K562 (cell line): ENCODE measurements at regions not wholly inside any gene's neighbourhood (a gene's known extent, or its start where the extent isn't known, plus 50 kb on each side); places are given as distances from the start of the nearest gene placed in this dataset.

Experiments
- ATAC-seq: fragments of 200-7000 bp; cut with Tn5 transposase; 3 replicates; pipeline ENCODE4 v1.9.1; 2020; ENCODE audit warnings: moderate library complexity
- BruUV-seq: library from RNA; stranded (reverse); fragments of 400-500 nt; replicated peaks from 2 replicates; lab custom pipeline; 2021; lab: Mats Ljungman, UMichigan
- CTCF ChIA-PET: fragments of 300-600 bp; formaldehyde crosslinking; extraction: SDS; loops from one replicate; lab custom pipeline; 2021; ENCODE audit warnings: low intra/inter-chr PET ratio; lab: Yijun Ruan, JAX
- POLR2A ChIA-PET: fragments of 300-600, 350-650 bp; sonication (Branson Sonifier 250); formaldehyde crosslinking; extraction: SDS; loops from one replicate; lab custom pipeline; 2021; ENCODE audit warnings: antibody characterized with exemption, inconsistent platforms; lab: Yijun Ruan, JAX
- DNase-seq, 4 experiments: peaks; one replicate each; pipeline versions ENCODE4 v3.0.0 to v3.0.0-alpha.2; 2011 to 2018; ENCODE audit warnings: low spot score in 3 of 4, mixed read lengths in 3 of 4; ENCODE audit errors: extremely low read depth in 1 of 4
- FAIRE-seq: peaks from 2 replicates; lab custom pipeline; 2011; peaks lifted over from hg19 to GRCh38; lab: Jason Lieb, UNC
- H2AFZ ChIP-seq: 2 replicates; pipeline ENCODE4 v1.6.0; 2011; ENCODE audit warnings: low read depth, low read length, control low read depth, inconsistent platforms
- H3K27ac ChIP-seq: fragments of 200-600 bp; 3 replicates; pipeline ENCODE4 v1.8.0; 2011; ENCODE audit warnings: low read depth, mild to moderate bottlenecking, control low read depth, inconsistent platforms, low read length, moderate library complexity, mixed read lengths; ENCODE audit errors: extremely low read depth
- H3K27me3 ChIP-seq, 2 experiments: fragments of 300-600 bp in 1 of 2; 2 replicates in 1 of 2; 3 replicates in 1 of 2; pipeline versions ENCODE4 v1.6.0 to v1.8.0; 2011; ENCODE audit warnings: inconsistent platforms in 2 of 2, low read length in 2 of 2, mild to moderate bottlenecking in 1 of 2, mixed read lengths in 1 of 2, moderate library complexity in 1 of 2; ENCODE audit not compliant: control insufficient read depth in 2 of 2, insufficient read depth in 2 of 2
- H3K36me3 ChIP-seq: fragments of 300-600 bp; 3 replicates; pipeline ENCODE4 v1.8.0; 2011; ENCODE audit warnings: mild to moderate bottlenecking, low read length, inconsistent platforms; ENCODE audit not compliant: control insufficient read depth, insufficient read depth
- H3K4me1 ChIP-seq, 2 experiments: fragments of 200-600 bp in 1 of 2; replicated peaks in 1 of 2; 2 replicates in 1 of 2; 3 replicates in 1 of 2; pipeline versions ENCODE4 v1.5.1 to v1.8.0; 2011; ENCODE audit warnings: inconsistent platforms in 2 of 2, low read length in 2 of 2, mild to moderate bottlenecking in 1 of 2, mixed read lengths in 1 of 2, moderate library complexity in 1 of 2; ENCODE audit not compliant: control insufficient read depth in 2 of 2, insufficient read depth in 2 of 2
- H3K4me2 ChIP-seq: 2 replicates; pipeline ENCODE4 v1.6.1; 2011; ENCODE audit warnings: low read length, control low read depth, inconsistent platforms, mixed read lengths; ENCODE audit not compliant: insufficient read depth
- H3K4me3 ChIP-seq: fragments of 200-600 bp; sonication (generic), shearing (Covaris generic); 2 replicates; pipeline ENCODE4 v1.5.1; 2016; ENCODE audit warnings: control low read depth, inconsistent platforms
- H3K79me2 ChIP-seq: fragments of 200-600 bp; 3 replicates; pipeline ENCODE4 v1.8.0; 2011; ENCODE audit warnings: low read length, inconsistent platforms; ENCODE audit not compliant: control insufficient read depth, insufficient read depth
- H3K9ac ChIP-seq, 2 experiments: 2 replicates each; pipeline versions ENCODE4 v1.6.0 to v1.6.1; 2011; ENCODE audit warnings: low read depth in 2 of 2, low read length in 2 of 2, control low read depth in 1 of 2, inconsistent platforms in 1 of 2, mild to moderate bottlenecking in 1 of 2, mixed read lengths in 1 of 2; ENCODE audit not compliant: insufficient read depth in 1 of 2
- H3K9me1 ChIP-seq: one replicate; pipeline ENCODE4 v1.6.0; 2011; ENCODE audit warnings: inconsistent platforms, mild to moderate bottlenecking, low read length, moderate library complexity; ENCODE audit not compliant: control insufficient read depth, insufficient read depth
- H3K9me3 ChIP-seq: replicated peaks from 2 replicates; pipeline ENCODE4 v1.5.1; 2011; ENCODE audit warnings: low read depth, low read length, inconsistent platforms; ENCODE audit not compliant: control insufficient read depth, insufficient read depth
- H4K20me1 ChIP-seq: replicated peaks from 2 replicates; pipeline ENCODE4 v1.6.1; 2011; ENCODE audit warnings: low read length, inconsistent platforms, mixed read lengths; ENCODE audit not compliant: control insufficient read depth, insufficient read depth
- HDAC2 ChIP-seq: fragments of 450-650 bp; IDR thresholded peaks from 2 replicates; pipeline ENCODE4 v1.6.1; 2016; ENCODE audit warnings: mild to moderate bottlenecking
- MED1 ChIP-seq: sonication (generic); formaldehyde crosslinking; IDR thresholded peaks from 2 replicates; pipeline ENCODE4 v1.8.1; 2023; ENCODE audit warnings: missing genetic modification reagents, borderline replicate concordance
- MYBL2 ChIP-seq, 2 experiments: fragments of 450-650 bp in 1 of 2; sonication (generic) in 1 of 2; formaldehyde crosslinking in 1 of 2; IDR thresholded peaks; 2 replicates each; pipeline versions ENCODE4 v1.6.1 to v1.8.1; 2017 to 2022; ENCODE audit warnings: borderline replicate concordance in 1 of 2, inconsistent platforms in 1 of 2, low read depth in 1 of 2, mild to moderate bottlenecking in 1 of 2, missing genetic modification reagents in 1 of 2, moderate library complexity in 1 of 2
- NR2C2 ChIP-seq, 2 experiments: fragments of 200-800 bp in 1 of 2; sonication (Bioruptor generic) in 1 of 2; sonication (generic) in 1 of 2; formaldehyde crosslinking in 1 of 2; IDR thresholded peaks; 2 replicates each; pipeline versions ENCODE4 v1.6.1 to v1.8.0; 2016 to 2022; ENCODE audit warnings: mild to moderate bottlenecking in 1 of 2, missing compliant biosample characterization in 1 of 2, missing genetic modification characterization in 1 of 2, missing genetic modification reagents in 1 of 2
- SNRNP70 ChIP-seq: fragments of 200-400 bp; formaldehyde crosslinking; optimal IDR thresholded peaks from 2 replicates; pipeline ENCODE3; 2017; ENCODE audit warnings: low read depth, low read length
- TEAD4 ChIP-seq, 2 experiments: sonication (generic) in 1 of 2; formaldehyde crosslinking in 1 of 2; IDR thresholded peaks; 2 replicates each; pipeline versions ENCODE4 v1.6.1 to v1.8.0; 2012 to 2022; ENCODE audit warnings: borderline replicate concordance in 1 of 2, inconsistent platforms in 1 of 2, low read length in 1 of 2, mild to moderate bottlenecking in 1 of 2, missing genetic modification reagents in 1 of 2
- ZNF316 ChIP-seq: fragments of 450-650 bp; IDR thresholded peaks from 2 replicates; pipeline ENCODE4 v1.6.1; 2016
- ZNF57 ChIP-seq: fragments of 450-650 bp; formaldehyde crosslinking; IDR thresholded peaks from 2 replicates; pipeline ENCODE4 v1.4.0; 2020; ENCODE audit warnings: mild to moderate bottlenecking, moderate library complexity
- WGBS: fragments of 100-300 bp; shearing (Covaris generic); methylation state at CpG from one replicate; pipeline ENCODE4 v1.1.6; 2016; ENCODE audit warnings: low coverage, mixed read lengths; ENCODE audit not compliant: insufficient coverage; ENCODE audit errors: missing lambda C conversion rate; 5-methylcytosine and 5-hydroxymethylcytosine counted together
- in situ Hi-C: fragments of 300-500 bp; cut with MboI; formaldehyde crosslinking; loops from 4 replicates; pipeline ENCODE4 v1.15.0; 2018; ENCODE audit warnings: inconsistent platforms, mixed read lengths
- intact Hi-C: fragments of 100-400 bp; cut with micrococcal nuclease; formaldehyde crosslinking; loops from 2 replicates; pipeline ENCODE4 v1.14.2; 2022
- TF ChIP-seq, protein P1 (sequence below): fragments of 200-600 bp; sonication (generic); IDR thresholded peaks from one replicate; pipeline ENCODE4 v1.6.1; 2012; ENCODE audit warnings: mild to moderate bottlenecking, low read depth, low read length, inconsistent platforms
- TF ChIP-seq, protein P2 (sequence below): fragments of 450-650 bp; formaldehyde crosslinking; IDR thresholded peaks from 2 replicates; pipeline ENCODE4 v1.4.0; 2020; ENCODE audit warnings: mild to moderate bottlenecking, moderate library complexity

DNA sequence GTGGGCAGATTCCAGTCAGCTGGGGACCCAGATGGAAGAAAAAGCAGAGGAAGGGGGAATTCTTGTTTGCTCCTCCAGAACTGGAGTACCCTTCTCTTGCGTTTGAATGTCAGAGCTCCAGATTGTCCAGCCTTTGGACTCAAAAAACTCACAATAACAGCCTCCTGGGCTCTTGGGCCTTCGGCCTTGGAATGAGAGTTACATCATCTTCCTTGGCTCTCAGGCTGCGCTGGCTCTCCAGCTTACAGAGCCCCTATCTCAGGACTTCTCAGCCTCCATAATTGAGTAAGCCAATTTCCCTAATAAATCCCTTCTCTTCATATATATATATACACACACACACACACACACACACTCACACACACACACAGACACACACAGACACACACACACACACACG, 1215.7 kb upstream of the SLC10A2 start:
- Histone ChIP-seq H3K9me3 (no peaks in the 10 kb centered on the region), H3K4me3 (no peak overlapping the region), H2AFZ (no peak overlapping the region), H3K9me1 (no peaks in the 10 kb centered on the region), H3K27ac (no peak overlapping the region), H3K27me3 (no peaks in the 10 kb centered on the region), H3K4me2 (no peak overlapping the region), H3K36me3 (no peaks in the 10 kb centered on the region), H3K9ac (no peak overlapping the region), H3K79me2 (no peaks in the 10 kb centered on the region), H3K4me1 (no peaks in the 10 kb centered on the region), H4K20me1 (no peaks in the 10 kb centered on the region)
- FAIRE-seq = no peak
- ChIA-PET POLR2A (no interaction called here), CTCF (no interaction called here)
- WGBS = 0% methylated on average over 4 of the region's 4 CpGs
- no peak for ATAC-seq
- DNase-seq = no peak
- in situ Hi-C loops = no loop called here
- BruUV-seq = no TSS peak
- intact Hi-C loops = no loop called here
- TF ChIP-seq, protein P1, sequence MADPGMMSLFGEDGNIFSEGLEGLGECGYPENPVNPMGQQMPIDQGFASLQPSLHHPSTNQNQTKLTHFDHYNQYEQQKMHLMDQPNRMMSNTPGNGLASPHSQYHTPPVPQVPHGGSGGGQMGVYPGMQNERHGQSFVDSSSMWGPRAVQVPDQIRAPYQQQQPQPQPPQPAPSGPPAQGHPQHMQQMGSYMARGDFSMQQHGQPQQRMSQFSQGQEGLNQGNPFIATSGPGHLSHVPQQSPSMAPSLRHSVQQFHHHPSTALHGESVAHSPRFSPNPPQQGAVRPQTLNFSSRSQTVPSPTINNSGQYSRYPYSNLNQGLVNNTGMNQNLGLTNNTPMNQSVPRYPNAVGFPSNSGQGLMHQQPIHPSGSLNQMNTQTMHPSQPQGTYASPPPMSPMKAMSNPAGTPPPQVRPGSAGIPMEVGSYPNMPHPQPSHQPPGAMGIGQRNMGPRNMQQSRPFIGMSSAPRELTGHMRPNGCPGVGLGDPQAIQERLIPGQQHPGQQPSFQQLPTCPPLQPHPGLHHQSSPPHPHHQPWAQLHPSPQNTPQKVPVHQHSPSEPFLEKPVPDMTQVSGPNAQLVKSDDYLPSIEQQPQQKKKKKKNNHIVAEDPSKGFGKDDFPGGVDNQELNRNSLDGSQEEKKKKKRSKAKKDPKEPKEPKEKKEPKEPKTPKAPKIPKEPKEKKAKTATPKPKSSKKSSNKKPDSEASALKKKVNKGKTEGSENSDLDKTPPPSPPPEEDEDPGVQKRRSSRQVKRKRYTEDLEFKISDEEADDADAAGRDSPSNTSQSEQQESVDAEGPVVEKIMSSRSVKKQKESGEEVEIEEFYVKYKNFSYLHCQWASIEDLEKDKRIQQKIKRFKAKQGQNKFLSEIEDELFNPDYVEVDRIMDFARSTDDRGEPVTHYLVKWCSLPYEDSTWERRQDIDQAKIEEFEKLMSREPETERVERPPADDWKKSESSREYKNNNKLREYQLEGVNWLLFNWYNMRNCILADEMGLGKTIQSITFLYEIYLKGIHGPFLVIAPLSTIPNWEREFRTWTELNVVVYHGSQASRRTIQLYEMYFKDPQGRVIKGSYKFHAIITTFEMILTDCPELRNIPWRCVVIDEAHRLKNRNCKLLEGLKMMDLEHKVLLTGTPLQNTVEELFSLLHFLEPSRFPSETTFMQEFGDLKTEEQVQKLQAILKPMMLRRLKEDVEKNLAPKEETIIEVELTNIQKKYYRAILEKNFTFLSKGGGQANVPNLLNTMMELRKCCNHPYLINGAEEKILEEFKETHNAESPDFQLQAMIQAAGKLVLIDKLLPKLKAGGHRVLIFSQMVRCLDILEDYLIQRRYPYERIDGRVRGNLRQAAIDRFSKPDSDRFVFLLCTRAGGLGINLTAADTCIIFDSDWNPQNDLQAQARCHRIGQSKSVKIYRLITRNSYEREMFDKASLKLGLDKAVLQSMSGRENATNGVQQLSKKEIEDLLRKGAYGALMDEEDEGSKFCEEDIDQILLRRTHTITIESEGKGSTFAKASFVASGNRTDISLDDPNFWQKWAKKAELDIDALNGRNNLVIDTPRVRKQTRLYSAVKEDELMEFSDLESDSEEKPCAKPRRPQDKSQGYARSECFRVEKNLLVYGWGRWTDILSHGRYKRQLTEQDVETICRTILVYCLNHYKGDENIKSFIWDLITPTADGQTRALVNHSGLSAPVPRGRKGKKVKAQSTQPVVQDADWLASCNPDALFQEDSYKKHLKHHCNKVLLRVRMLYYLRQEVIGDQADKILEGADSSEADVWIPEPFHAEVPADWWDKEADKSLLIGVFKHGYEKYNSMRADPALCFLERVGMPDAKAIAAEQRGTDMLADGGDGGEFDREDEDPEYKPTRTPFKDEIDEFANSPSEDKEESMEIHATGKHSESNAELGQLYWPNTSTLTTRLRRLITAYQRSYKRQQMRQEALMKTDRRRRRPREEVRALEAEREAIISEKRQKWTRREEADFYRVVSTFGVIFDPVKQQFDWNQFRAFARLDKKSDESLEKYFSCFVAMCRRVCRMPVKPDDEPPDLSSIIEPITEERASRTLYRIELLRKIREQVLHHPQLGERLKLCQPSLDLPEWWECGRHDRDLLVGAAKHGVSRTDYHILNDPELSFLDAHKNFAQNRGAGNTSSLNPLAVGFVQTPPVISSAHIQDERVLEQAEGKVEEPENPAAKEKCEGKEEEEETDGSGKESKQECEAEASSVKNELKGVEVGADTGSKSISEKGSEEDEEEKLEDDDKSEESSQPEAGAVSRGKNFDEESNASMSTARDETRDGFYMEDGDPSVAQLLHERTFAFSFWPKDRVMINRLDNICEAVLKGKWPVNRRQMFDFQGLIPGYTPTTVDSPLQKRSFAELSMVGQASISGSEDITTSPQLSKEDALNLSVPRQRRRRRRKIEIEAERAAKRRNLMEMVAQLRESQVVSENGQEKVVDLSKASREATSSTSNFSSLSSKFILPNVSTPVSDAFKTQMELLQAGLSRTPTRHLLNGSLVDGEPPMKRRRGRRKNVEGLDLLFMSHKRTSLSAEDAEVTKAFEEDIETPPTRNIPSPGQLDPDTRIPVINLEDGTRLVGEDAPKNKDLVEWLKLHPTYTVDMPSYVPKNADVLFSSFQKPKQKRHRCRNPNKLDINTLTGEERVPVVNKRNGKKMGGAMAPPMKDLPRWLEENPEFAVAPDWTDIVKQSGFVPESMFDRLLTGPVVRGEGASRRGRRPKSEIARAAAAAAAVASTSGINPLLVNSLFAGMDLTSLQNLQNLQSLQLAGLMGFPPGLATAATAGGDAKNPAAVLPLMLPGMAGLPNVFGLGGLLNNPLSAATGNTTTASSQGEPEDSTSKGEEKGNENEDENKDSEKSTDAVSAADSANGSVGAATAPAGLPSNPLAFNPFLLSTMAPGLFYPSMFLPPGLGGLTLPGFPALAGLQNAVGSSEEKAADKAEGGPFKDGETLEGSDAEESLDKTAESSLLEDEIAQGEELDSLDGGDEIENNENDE = no peak
- TF ChIP-seq MED1 (CRISPR knock-in tag) = no peak
- TF ChIP-seq SNRNP70 = no peak
- TF ChIP-seq MYBL2 (IDR thresholded peaks at IDR 0.05; ENCODE audit: low read depth) = no peak
- TF ChIP-seq MYBL2 (CRISPR knock-in tag; IDR thresholded peaks at IDR 0.05; ENCODE audit: borderline replicate concordance) = no peak
- TF ChIP-seq TEAD4 (IDR thresholded peaks at IDR 0.05; ENCODE audit: low read length) = no peak
- no peak for TF ChIP-seq TEAD4 (CRISPR knock-in tag; IDR thresholded peaks at IDR 0.05; ENCODE audit: borderline replicate concordance)
- no peak for TF ChIP-seq ZNF316
- no peak for TF ChIP-seq NR2C2 (CRISPR knock-in tag; IDR thresholded peaks at IDR 0.05)
- no peak for TF ChIP-seq NR2C2 (tag; IDR thresholded peaks at IDR 0.05)
- TF ChIP-seq HDAC2 = no peak
- no peak for TF ChIP-seq ZNF57 (CRISPR knock-in tag)
- TF ChIP-seq, protein P2, sequence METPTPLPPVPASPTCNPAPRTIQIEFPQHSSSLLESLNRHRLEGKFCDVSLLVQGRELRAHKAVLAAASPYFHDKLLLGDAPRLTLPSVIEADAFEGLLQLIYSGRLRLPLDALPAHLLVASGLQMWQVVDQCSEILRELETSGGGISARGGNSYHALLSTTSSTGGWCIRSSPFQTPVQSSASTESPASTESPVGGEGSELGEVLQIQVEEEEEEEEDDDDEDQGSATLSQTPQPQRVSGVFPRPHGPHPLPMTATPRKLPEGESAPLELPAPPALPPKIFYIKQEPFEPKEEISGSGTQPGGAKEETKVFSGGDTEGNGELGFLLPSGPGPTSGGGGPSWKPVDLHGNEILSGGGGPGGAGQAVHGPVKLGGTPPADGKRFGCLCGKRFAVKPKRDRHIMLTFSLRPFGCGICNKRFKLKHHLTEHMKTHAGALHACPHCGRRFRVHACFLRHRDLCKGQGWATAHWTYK = no peak
